Liver (tissue), 8 donors: ENCODE measurements at regions not wholly inside any gene's neighbourhood (a gene's known extent, or its start where the extent isn't known, plus 50 kb on each side); places are given as distances from the start of the nearest gene placed in this dataset.

Source experiments
- DNase-seq: peaks from one replicate; pipeline ENCODE4 v3.0.0-alpha.2; 2017; ENCODE audit warnings: low spot score
- H3K27ac ChIP-seq, 2 donors: one replicate each; pipeline ENCODE4 v1.7.0; 2013; ENCODE audit warnings: inconsistent platforms in 2 of 2, low read length in 2 of 2, control low read depth in 1 of 2, low read depth in 1 of 2, mild to moderate bottlenecking in 1 of 2
- H3K27me3 ChIP-seq, 4 donors: one replicate each; pipeline versions ENCODE4 v1.6.1 to v1.7.0; 2013; ENCODE audit warnings: low read length in 3 of 4, inconsistent platforms in 1 of 4, mild to moderate bottlenecking in 1 of 4, moderate library complexity in 1 of 4; ENCODE audit not compliant: control insufficient read depth in 4 of 4, insufficient read depth in 4 of 4
- H3K36me3 ChIP-seq, 4 donors: one replicate each; pipeline versions ENCODE4 v1.6.1 to v1.7.0; 2013; ENCODE audit warnings: low read length in 3 of 4, mild to moderate bottlenecking in 3 of 4, low read depth in 1 of 4, moderate library complexity in 1 of 4; ENCODE audit not compliant: control insufficient read depth in 4 of 4, insufficient read depth in 3 of 4
- H3K4me1 ChIP-seq, 4 donors: one replicate each; pipeline versions ENCODE4 v1.6.1 to v1.7.0; 2013; ENCODE audit warnings: low read length in 3 of 4, mild to moderate bottlenecking in 3 of 4, moderate library complexity in 1 of 4; ENCODE audit not compliant: control insufficient read depth in 4 of 4, insufficient read depth in 4 of 4
- H3K4me3 ChIP-seq, 3 donors: one replicate each; pipeline versions ENCODE4 v1.6.1 to v1.7.0; 2013; ENCODE audit warnings: low read length in 3 of 3, control low read depth in 1 of 3, low read depth in 1 of 3, mild to moderate bottlenecking in 1 of 3
- H3K9ac ChIP-seq, 2 donors: one replicate each; pipeline ENCODE4 v1.7.0; 2013; ENCODE audit warnings: low read length in 2 of 2, mild to moderate bottlenecking in 2 of 2, moderate library complexity in 2 of 2, control low read depth in 1 of 2, low read depth in 1 of 2
- H3K9me3 ChIP-seq, 4 donors: one replicate each; pipeline versions ENCODE4 v1.6.1 to v1.7.0; 2013; ENCODE audit warnings: low read length in 3 of 4; ENCODE audit not compliant: control insufficient read depth in 4 of 4
- ATF3 ChIP-seq: IDR thresholded peaks from 2 replicates; pipeline ENCODE4 v1.6.1; 2016; ENCODE audit warnings: antibody characterized with exemption
- EGR1 ChIP-seq, 2 donors: IDR thresholded peaks; 2 replicates each; pipeline ENCODE4 v1.6.1; 2016 to 2018; ENCODE audit warnings: antibody characterized with exemption in 2 of 2, low read depth in 2 of 2
- FOXA1 ChIP-seq: IDR thresholded peaks from 2 replicates; pipeline ENCODE4 v1.6.1; 2016; ENCODE audit warnings: antibody characterized with exemption
- FOXA2 ChIP-seq: IDR thresholded peaks from 2 replicates; pipeline ENCODE4 v1.6.1; 2016; ENCODE audit warnings: antibody characterized with exemption
- GABPA ChIP-seq, 2 donors: IDR thresholded peaks in 1 of 2; conservative IDR thresholded peaks in 1 of 2; 2 replicates each; pipeline ENCODE4 v1.6.1; 2016; ENCODE audit warnings: antibody characterized with exemption in 2 of 2, mild to moderate bottlenecking in 1 of 2, moderate library complexity in 1 of 2
- HNF4A ChIP-seq, 2 donors: conservative IDR thresholded peaks; 2 replicates each; pipeline ENCODE4 v1.6.1; 2016; ENCODE audit warnings: antibody characterized with exemption in 2 of 2, mild to moderate bottlenecking in 2 of 2
- HNF4G ChIP-seq: IDR thresholded peaks from 2 replicates; pipeline ENCODE4 v1.6.1; 2016; ENCODE audit warnings: antibody characterized with exemption
- JUND ChIP-seq, 2 donors: IDR thresholded peaks; 2 replicates each; pipeline ENCODE4 v1.6.1; 2016; ENCODE audit warnings: antibody characterized with exemption in 2 of 2
- NR2F2 ChIP-seq: IDR thresholded peaks from 2 replicates; pipeline ENCODE4 v1.6.1; 2016; ENCODE audit warnings: antibody characterized with exemption
- RAD21 ChIP-seq, 2 donors: IDR thresholded peaks; 2 replicates each; pipeline ENCODE4 v1.6.1; 2016; ENCODE audit warnings: antibody characterized with exemption in 2 of 2, mild to moderate bottlenecking in 2 of 2
- SP1 ChIP-seq: IDR thresholded peaks from 2 replicates; pipeline ENCODE4 v1.6.1; 2018; ENCODE audit warnings: antibody characterized with exemption, mild to moderate bottlenecking
- TAF1 ChIP-seq: conservative IDR thresholded peaks from 2 replicates; pipeline ENCODE4 v1.6.1; 2016; ENCODE audit warnings: antibody characterized with exemption, mild to moderate bottlenecking
- YY1 ChIP-seq: IDR thresholded peaks from 2 replicates; pipeline ENCODE4 v1.6.1; 2016; ENCODE audit warnings: antibody characterized with exemption, mild to moderate bottlenecking
- ZBTB33 ChIP-seq: IDR thresholded peaks from 2 replicates; pipeline ENCODE4 v1.6.1; 2016; ENCODE audit warnings: antibody characterized with exemption
- WGBS: extraction: QIAGEN DNeasy Blood & Tissue Kit; methylation state at CpG from one replicate; pipeline ENCODE4 v1.1.7; 2013; 5-methylcytosine and 5-hydroxymethylcytosine counted together
- TF ChIP-seq, protein P1 (sequence below): IDR thresholded peaks from 2 replicates; pipeline ENCODE4 v1.6.1; 2016; ENCODE audit warnings: antibody characterized with exemption
- TF ChIP-seq, protein P2 (sequence below): IDR thresholded peaks from 2 replicates; pipeline ENCODE4 v1.6.1; 2016; ENCODE audit warnings: antibody characterized with exemption, mild to moderate bottlenecking
- TF ChIP-seq, protein P3 (sequence below): fragments of 150-350 bp; IDR thresholded peaks from 2 replicates; pipeline ENCODE4 v1.5.1; 2017; ENCODE audit warnings: improper control_type of control experiment, low read depth, low read length; ENCODE audit not compliant: missing input control
- donor health status: healthy.
- donor health status: healthy.
- donor health status: healthy.
- donor health status: healthy.
- donor health status: healthy.

GRCh38 chr4:31687717-31688342 lies 967.7 kb downstream of the PCDH7 start:
- H3K27me3 ChIP-seq, result no peaks in the 10 kb centered on the region
- H3K4me1 ChIP-seq, result no peaks in the 10 kb centered on the region
- H3K27ac ChIP-seq, result no peak overlapping the region
- no peaks in the 10 kb centered on the region for H3K36me3 ChIP-seq
- TF ChIP-seq, protein P1, sequence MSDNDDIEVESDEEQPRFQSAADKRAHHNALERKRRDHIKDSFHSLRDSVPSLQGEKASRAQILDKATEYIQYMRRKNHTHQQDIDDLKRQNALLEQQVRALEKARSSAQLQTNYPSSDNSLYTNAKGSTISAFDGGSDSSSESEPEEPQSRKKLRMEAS, result no peak
- TF ChIP-seq SP1, result no peak
- TF ChIP-seq ATF3, result no peak
- TF ChIP-seq HNF4A (conservative IDR thresholded peaks at IDR 0.05), result no peak
- TF ChIP-seq, protein P2, sequence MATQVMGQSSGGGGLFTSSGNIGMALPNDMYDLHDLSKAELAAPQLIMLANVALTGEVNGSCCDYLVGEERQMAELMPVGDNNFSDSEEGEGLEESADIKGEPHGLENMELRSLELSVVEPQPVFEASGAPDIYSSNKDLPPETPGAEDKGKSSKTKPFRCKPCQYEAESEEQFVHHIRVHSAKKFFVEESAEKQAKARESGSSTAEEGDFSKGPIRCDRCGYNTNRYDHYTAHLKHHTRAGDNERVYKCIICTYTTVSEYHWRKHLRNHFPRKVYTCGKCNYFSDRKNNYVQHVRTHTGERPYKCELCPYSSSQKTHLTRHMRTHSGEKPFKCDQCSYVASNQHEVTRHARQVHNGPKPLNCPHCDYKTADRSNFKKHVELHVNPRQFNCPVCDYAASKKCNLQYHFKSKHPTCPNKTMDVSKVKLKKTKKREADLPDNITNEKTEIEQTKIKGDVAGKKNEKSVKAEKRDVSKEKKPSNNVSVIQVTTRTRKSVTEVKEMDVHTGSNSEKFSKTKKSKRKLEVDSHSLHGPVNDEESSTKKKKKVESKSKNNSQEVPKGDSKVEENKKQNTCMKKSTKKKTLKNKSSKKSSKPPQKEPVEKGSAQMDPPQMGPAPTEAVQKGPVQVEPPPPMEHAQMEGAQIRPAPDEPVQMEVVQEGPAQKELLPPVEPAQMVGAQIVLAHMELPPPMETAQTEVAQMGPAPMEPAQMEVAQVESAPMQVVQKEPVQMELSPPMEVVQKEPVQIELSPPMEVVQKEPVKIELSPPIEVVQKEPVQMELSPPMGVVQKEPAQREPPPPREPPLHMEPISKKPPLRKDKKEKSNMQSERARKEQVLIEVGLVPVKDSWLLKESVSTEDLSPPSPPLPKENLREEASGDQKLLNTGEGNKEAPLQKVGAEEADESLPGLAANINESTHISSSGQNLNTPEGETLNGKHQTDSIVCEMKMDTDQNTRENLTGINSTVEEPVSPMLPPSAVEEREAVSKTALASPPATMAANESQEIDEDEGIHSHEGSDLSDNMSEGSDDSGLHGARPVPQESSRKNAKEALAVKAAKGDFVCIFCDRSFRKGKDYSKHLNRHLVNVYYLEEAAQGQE, result no peak
- no peak for TF ChIP-seq EGR1 (IDR thresholded peaks at IDR 0.05; ENCODE audit: low read depth in 2 of 2)
- TF ChIP-seq, protein P3, sequence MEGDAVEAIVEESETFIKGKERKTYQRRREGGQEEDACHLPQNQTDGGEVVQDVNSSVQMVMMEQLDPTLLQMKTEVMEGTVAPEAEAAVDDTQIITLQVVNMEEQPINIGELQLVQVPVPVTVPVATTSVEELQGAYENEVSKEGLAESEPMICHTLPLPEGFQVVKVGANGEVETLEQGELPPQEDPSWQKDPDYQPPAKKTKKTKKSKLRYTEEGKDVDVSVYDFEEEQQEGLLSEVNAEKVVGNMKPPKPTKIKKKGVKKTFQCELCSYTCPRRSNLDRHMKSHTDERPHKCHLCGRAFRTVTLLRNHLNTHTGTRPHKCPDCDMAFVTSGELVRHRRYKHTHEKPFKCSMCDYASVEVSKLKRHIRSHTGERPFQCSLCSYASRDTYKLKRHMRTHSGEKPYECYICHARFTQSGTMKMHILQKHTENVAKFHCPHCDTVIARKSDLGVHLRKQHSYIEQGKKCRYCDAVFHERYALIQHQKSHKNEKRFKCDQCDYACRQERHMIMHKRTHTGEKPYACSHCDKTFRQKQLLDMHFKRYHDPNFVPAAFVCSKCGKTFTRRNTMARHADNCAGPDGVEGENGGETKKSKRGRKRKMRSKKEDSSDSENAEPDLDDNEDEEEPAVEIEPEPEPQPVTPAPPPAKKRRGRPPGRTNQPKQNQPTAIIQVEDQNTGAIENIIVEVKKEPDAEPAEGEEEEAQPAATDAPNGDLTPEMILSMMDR, result no peak
- no peak for TF ChIP-seq RAD21 (IDR thresholded peaks at IDR 0.05)
- TF ChIP-seq GABPA (IDR thresholded peaks at IDR 0.05 in 1 of 2, conservative IDR thresholded peaks at IDR 0.05 in 1 of 2), result no peak
- TF ChIP-seq HNF4G, result no peak
- no peak for TF ChIP-seq JUND (IDR thresholded peaks at IDR 0.05)
- TF ChIP-seq NR2F2, result no peak
- no peak for TF ChIP-seq TAF1
- TF ChIP-seq FOXA2, result no peak
- no peak for TF ChIP-seq ZBTB33
- TF ChIP-seq FOXA1, result no peak
- no peak for TF ChIP-seq YY1
- H3K9ac ChIP-seq, result no peak overlapping the region
- H3K4me3 ChIP-seq, result no peak overlapping the region
- WGBS, result 37% methylated on average over 3 of the region's 3 CpGs
- no peaks in the 10 kb centered on the region for H3K9me3 ChIP-seq
- no peak for DNase-seq
